BJ (cell line): ENCODE measurements at regions not wholly inside any gene's neighbourhood (a gene's known extent, or its start where the extent isn't known, plus 50 kb on each side); places are given as distances from the start of the nearest gene placed in this dataset.

Experiments
- CTCF ChIA-PET: fragments of 350-600 bp; formaldehyde crosslinking; extraction: SDS; loops from one replicate; lab custom pipeline; 2021; ENCODE audit warnings: antibody characterized with exemption, inconsistent platforms; lab: Yijun Ruan, JAX
- POLR2A ChIA-PET: fragments of 300-600 bp; sonication (Branson Sonifier 250); formaldehyde crosslinking; extraction: SDS; loops from one replicate; lab custom pipeline; 2021; ENCODE audit warnings: antibody characterized with exemption; lab: Charles Lee
- DNase-seq: peaks from one replicate; pipeline ENCODE4 v3.0.0-alpha.2; 2011; ENCODE audit warnings: low read depth
- H3K27me3 ChIP-seq: 2 replicates; pipeline ENCODE4 v1.6.0; 2011; ENCODE audit warnings: low read length; ENCODE audit not compliant: control insufficient read depth, insufficient read depth
- H3K36me3 ChIP-seq: 2 replicates; pipeline ENCODE4 v1.5.1; 2011; ENCODE audit warnings: low read length; ENCODE audit not compliant: control insufficient read depth, insufficient read depth
- H3K4me3 ChIP-seq: 2 replicates; pipeline ENCODE4 v1.5.1; 2011; ENCODE audit warnings: low read depth, mild to moderate bottlenecking, control low read depth, low read length
- CTCF ChIP-seq: IDR thresholded peaks from 2 replicates; pipeline ENCODE4 v1.5.1; 2011; ENCODE audit warnings: low read depth, mild to moderate bottlenecking, control low read depth, inconsistent platforms, low read length, moderate library complexity; ENCODE audit not compliant: insufficient read depth

- TF ChIP-seq CTCF, result no peak
- ChIA-PET POLR2A (no interaction called here), CTCF (interaction anchor here (0.6 to 1.1 kb wide), 2 partner anchors 9 to 902 kb away, joined by 3 to 4 read pairs; no protein-coding TSS in a partner anchor)
- H3K36me3 ChIP-seq, result no peaks in the 10 kb centered on the region
- DNase-seq, result no peak
- no peaks in the 10 kb centered on the region for H3K27me3 ChIP-seq
- H3K4me3 ChIP-seq, result no peak overlapping the region
Measured at GRCh38 chr20:51893723-51894122, 91.4 kb upstream of the SALL4 start.

- CTCF ChIA-PET, result interaction anchor here (0.6 to 0.8 kb wide), 2 partner anchors 90 to 177 kb away, joined by 3 read pairs; no protein-coding TSS in a partner anchor
- Histone ChIP-seq H3K27me3 (no peaks in the 10 kb centered on the region), H3K4me3 (no peak overlapping the region), H3K36me3 (no peaks in the 10 kb centered on the region)
- no peak for DNase-seq
- POLR2A ChIA-PET, result no interaction called here
- no peak for TF ChIP-seq CTCF
Measured at GRCh38 chr20:51890003-51890402, 87.7 kb upstream of the SALL4 start.

- DNase-seq, result no peak
- TF ChIP-seq CTCF, result no peak
- POLR2A ChIA-PET, result interaction anchor here (0.7 kb wide), 1 partner anchor 75 kb away, joined by 3 read pairs; no protein-coding TSS in a partner anchor
- no peaks in the 10 kb centered on the region for H3K36me3 ChIP-seq
- H3K27me3 ChIP-seq, result no peaks in the 10 kb centered on the region
- H3K4me3 ChIP-seq, result no peak overlapping the region
- CTCF ChIA-PET, result interaction anchor here (0.8 to 1.1 kb wide), 2 partner anchors 24 to 89 kb away, joined by 3 read pairs; no protein-coding TSS in a partner anchor
Measured at GRCh38 chr20:51889466-51889865, 87.1 kb upstream of the SALL4 start.

DNA sequence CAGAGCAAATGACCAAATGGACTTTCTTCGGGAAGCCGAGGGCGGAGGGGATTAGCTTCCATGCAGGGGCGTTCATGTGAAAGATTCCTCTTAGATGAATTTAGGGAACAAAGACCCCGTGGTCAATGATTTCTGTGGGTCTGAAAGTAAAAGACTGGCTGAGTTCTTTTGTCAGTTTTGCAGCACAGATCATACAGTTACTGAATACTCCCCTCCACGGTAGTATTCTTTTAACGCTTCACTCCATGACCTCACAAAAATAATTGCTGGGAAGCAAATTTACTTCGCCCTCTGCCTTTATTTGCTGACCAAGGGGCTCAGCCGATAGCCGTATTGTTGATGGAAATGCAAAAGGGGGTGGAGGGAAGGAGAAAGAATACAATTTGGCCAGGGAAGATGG, 86.0 kb upstream of the SALL4 start:
- DNase-seq, result no peak
- no peak for TF ChIP-seq CTCF
- no peaks in the 10 kb centered on the region for H3K36me3 ChIP-seq
- H3K4me3 ChIP-seq, result no peak overlapping the region
- ChIA-PET CTCF (interaction anchor here (1.1 kb wide), 1 partner anchor 25 kb away, joined by 3 read pairs; no protein-coding TSS in a partner anchor), POLR2A (no interaction called here)
- no peaks in the 10 kb centered on the region for H3K27me3 ChIP-seq

GRCh38 chr20:51886891-51887608, 84.7 kb upstream of the SALL4 start:
- no peak for DNase-seq
- Histone ChIP-seq H3K36me3 (no peaks in the 10 kb centered on the region), H3K27me3 (no peaks in the 10 kb centered on the region), H3K4me3 (no peak overlapping the region)
- no peak for TF ChIP-seq CTCF
- POLR2A ChIA-PET, result no interaction called here
- CTCF ChIA-PET, result no interaction called here
